Skeletal muscle tissue (tissue), 3 donors: ENCODE measurements at regions not wholly inside any gene's neighbourhood (a gene's known extent, or its start where the extent isn't known, plus 50 kb on each side); places are given as distances from the start of the nearest gene placed in this dataset.

Source experiments
- H3K27ac ChIP-seq: one replicate; pipeline ENCODE4 v1.7.0; 2013; ENCODE audit warnings: mild to moderate bottlenecking, low read depth, low read length, inconsistent platforms
- H3K27me3 ChIP-seq, 3 donors: one replicate each; pipeline ENCODE4 v1.7.0; 2013; ENCODE audit warnings: low read length in 3 of 3; ENCODE audit not compliant: control insufficient read depth in 3 of 3, insufficient read depth in 3 of 3
- H3K36me3 ChIP-seq, 3 donors: one replicate each; pipeline ENCODE4 v1.7.0; 2013; ENCODE audit warnings: low read length in 3 of 3; ENCODE audit not compliant: control insufficient read depth in 3 of 3, insufficient read depth in 3 of 3
- H3K4me1 ChIP-seq, 3 donors: one replicate each; pipeline ENCODE4 v1.7.0; 2013; ENCODE audit warnings: low read length in 3 of 3, mild to moderate bottlenecking in 3 of 3; ENCODE audit not compliant: control insufficient read depth in 3 of 3, insufficient read depth in 3 of 3
- H3K4me3 ChIP-seq, 3 donors: one replicate each; pipeline ENCODE4 v1.7.0; 2013; ENCODE audit warnings: low read length in 3 of 3
- H3K9ac ChIP-seq, 3 donors: one replicate each; pipeline ENCODE4 v1.7.0; 2013; ENCODE audit warnings: low read length in 3 of 3, mild to moderate bottlenecking in 3 of 3, moderate library complexity in 2 of 3, low read depth in 1 of 3
- H3K9me3 ChIP-seq, 3 donors: one replicate each; pipeline ENCODE4 v1.7.0; 2013; ENCODE audit warnings: low read length in 3 of 3; ENCODE audit not compliant: control insufficient read depth in 3 of 3
- donor health status: Osteomylitis.

DNA sequence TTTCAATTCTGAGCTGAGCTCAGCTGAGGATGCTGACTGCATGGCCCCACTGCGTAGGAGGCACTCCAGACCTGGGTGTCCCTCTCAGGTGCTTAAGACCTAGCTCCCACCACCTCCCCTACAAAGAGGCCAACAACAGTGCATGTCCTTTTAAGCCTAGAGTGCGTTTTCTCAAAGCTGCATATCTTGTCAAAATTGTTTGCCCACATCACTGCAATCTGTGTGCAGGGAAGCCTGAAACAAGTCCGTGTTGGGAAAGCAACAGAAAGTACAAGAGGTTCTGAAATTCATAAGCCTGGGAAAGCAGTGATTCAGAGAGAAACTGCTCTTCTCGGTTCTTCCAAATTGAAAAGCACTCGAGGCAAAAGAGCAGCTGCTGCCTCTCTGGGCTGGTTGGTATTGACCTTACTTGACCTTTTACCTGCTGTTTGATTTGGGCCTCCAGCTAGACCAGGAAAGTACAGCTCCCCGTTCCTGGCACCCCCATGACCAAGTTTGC lies 238.4 kb downstream of the NR2F1-AS1 start:
- no peaks in the 10 kb centered on the region for H3K36me3 ChIP-seq
- H3K27me3 ChIP-seq, result no peaks in the 10 kb centered on the region
- H3K4me1 ChIP-seq, result no peaks in the 10 kb centered on the region
- H3K27ac ChIP-seq, result no peak overlapping the region
- H3K9ac ChIP-seq, result no peak overlapping the region
- no peaks in the 10 kb centered on the region for H3K9me3 ChIP-seq
- no peak overlapping the region for H3K4me3 ChIP-seq

DNA sequence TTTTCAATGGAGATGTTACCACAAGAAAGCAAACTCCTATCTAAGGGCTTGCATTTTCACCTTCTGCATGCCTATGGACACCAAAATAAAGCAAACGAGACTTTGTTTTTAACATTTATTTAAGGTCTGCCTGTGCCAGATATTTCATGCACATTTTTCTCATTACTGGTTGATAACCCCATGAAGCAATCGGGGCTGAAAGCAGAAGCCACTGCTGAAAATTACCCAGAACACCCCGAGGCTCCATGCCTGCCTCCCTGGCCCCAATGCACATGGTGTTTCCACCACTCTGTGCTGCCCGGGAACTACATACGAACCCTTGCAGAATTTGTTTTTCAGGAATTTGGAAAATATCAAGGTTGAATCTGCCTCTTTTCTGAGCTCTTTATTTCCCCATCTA lies 240.1 kb downstream of the NR2F1-AS1 start:
- H3K9me3 ChIP-seq, result no peaks in the 10 kb centered on the region
- no peaks in the 10 kb centered on the region for H3K36me3 ChIP-seq
- no peaks in the 10 kb centered on the region for H3K27me3 ChIP-seq
- no peak overlapping the region for H3K9ac ChIP-seq
- H3K4me1 ChIP-seq, result no peaks in the 10 kb centered on the region
- no peak overlapping the region for H3K4me3 ChIP-seq
- no peak overlapping the region for H3K27ac ChIP-seq

DNA sequence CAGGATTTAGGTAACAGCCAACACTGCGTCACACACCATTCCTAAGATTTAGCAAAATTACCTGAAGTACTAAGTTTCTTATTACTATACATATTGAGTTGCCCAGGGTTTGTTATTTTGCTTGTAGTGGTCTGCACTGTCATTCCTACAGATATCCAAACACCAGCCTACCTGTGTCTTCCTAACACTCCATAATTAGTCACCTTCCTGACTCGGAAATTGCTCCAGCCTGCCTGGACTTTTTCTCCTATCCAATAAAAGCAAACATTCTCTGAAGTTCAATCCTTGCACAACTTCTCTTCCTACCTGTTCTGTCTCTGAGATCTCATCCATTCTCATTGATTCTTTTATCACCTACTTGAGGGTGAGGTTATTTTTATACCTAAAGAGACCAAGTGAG lies 243.9 kb downstream of the NR2F1-AS1 start:
- Histone ChIP-seq H3K27me3 (no peaks in the 10 kb centered on the region), H3K9me3 (no peaks in the 10 kb centered on the region), H3K4me1 (no peaks in the 10 kb centered on the region)

DNA sequence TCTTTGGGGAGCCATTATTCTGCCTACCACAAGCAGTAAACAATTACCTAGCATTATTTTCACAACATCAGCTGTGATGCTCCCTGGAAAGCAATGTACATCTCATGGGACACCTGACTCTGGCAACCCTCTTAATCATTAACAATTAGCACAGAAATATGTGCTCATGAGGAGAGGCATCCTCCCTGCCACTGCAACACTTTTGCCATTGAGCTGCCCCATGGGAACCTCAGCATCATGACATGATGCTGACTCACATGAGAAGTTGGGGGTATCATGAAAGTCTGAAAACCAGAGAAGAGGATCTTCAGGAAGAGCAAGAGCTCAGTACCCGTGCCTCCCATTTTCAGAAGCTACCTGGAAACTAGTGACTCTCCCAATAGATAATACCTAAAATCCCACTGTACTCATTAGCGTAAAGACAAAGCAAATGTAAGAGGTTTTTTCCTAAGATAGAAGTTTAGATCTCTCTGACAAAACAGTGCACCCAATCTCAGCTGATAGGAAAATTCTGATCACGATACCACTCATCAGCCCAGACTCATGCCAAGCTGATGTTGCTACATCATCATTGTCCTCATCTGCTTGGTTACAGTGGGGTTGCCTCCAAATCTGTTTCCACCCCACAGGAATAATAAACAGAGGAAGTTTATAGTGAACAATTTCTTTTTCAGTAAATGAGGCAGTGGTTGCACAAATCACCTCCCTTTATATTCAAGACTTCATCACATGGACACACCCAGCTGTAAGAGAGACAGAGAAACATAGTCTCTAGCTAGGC lies 244.5 kb downstream of the NR2F1-AS1 start:
- H3K27ac ChIP-seq, result no peak overlapping the region

More for the DNA sequence above, 243.9 kb downstream of the NR2F1-AS1 start:
- Histone ChIP-seq H3K36me3 (no peaks in the 10 kb centered on the region), H3K27ac (no peak overlapping the region), H3K9ac (no peak overlapping the region), H3K4me3 (no peak overlapping the region)

DNA sequence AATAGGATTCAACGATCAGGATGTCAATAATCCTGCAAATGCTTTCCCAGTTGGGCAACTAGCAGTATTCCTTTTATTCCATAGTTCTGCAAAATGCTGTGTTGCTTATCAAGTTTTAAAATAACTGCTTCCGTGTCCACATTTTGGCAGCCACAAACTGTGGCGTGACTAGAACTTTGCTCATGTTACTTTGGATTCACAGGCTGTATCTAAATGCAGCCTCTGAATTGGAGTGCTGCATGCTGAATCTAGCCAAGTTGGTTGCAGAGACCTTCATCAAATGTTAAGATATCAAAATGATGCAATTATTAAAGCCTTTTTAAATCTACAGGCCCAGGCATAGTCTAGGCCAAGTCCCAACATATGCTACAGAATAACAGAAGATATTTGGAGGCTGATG lies 249.2 kb downstream of the NR2F1-AS1 start:
- peak overlapping the region in 1 of 3 donors; percentile 57 for H3K9ac ChIP-seq
- H3K9me3 ChIP-seq, result no peaks in the 10 kb centered on the region
- H3K27me3 ChIP-seq, result no peaks in the 10 kb centered on the region
- H3K4me3 ChIP-seq, result no peak overlapping the region
- no peak overlapping the region for H3K27ac ChIP-seq
- H3K36me3 ChIP-seq, result no peaks in the 10 kb centered on the region
- no peaks in the 10 kb centered on the region for H3K4me1 ChIP-seq

More for the DNA sequence above, 244.5 kb downstream of the NR2F1-AS1 start:
- Histone ChIP-seq H3K4me1 (no peaks in the 10 kb centered on the region), H3K4me3 (no peak overlapping the region), H3K36me3 (no peaks in the 10 kb centered on the region), H3K9me3 (no peaks in the 10 kb centered on the region), H3K9ac (no peak overlapping the region), H3K27me3 (no peaks in the 10 kb centered on the region)

DNA sequence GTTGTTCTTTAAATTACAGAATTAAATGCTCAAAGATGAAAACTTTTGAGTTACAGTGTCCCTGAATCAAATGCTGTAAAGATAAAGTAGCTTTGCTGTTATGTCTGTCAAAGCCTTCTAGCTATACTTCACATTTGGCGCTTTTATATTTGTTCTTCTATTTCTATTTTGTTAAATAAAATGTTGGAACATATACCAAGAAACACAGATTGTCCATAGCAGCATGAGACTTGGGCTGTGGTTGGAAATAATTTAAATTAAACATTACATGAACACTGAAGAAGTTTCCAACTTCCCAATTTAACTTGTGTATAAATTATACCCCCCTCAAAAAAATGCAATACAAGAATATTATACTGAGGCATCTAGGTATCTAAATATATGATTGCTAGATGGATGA lies 249.8 kb downstream of the NR2F1-AS1 start:
- Histone ChIP-seq H3K27ac (no peak overlapping the region), H3K9ac (no peak overlapping the region), H3K4me3 (no peak overlapping the region), H3K9me3 (no peaks in the 10 kb centered on the region), H3K4me1 (no peaks in the 10 kb centered on the region), H3K36me3 (no peaks in the 10 kb centered on the region), H3K27me3 (no peaks in the 10 kb centered on the region)

DNA sequence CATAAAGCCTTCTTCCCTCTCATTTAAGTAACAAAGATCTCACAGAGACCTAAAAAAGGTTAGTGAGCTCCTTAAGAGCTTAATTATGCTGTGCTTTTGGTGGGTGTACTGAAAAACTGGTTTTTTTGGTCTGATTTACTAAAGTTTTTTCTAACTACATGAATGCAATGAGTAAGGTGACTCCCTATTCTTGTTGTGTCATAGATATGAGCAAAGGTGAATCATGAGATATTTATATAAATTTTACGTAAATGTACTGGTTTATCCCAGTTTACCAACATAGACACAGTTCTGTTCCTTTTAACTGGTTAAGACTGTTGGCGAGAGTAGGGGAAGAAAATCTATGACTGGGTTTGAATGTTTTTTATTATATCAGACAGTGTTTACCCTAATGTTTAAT lies 250.5 kb downstream of the NR2F1-AS1 start:
- Histone ChIP-seq H3K27ac (no peak overlapping the region), H3K9me3 (no peaks in the 10 kb centered on the region)

DNA sequence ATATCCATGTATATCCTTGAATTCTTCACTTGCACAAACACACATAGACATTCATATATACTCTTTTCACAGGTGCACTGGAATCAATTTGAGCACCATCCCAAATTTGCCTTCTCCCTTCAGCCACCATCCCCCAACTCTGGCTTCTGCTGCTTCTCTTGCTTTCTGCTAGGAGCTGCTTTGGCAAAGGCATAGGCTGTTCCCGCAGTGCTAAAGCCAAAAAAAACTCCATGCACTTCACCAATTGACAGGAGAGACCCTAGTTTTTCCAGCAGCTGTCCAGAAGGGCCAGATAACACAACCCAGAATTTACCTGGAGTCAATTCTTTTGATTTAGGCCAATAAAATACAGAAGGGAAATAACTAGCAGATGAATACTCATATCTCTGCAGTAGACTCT lies 251.3 kb downstream of the NR2F1-AS1 start:
- no peaks in the 10 kb centered on the region for H3K9me3 ChIP-seq
- H3K27ac ChIP-seq, result no peak overlapping the region
- H3K9ac ChIP-seq, result no peak overlapping the region
- H3K4me1 ChIP-seq, result no peaks in the 10 kb centered on the region
- no peaks in the 10 kb centered on the region for H3K36me3 ChIP-seq
- H3K4me3 ChIP-seq, result no peak overlapping the region
- H3K27me3 ChIP-seq, result no peaks in the 10 kb centered on the region

More for the DNA sequence above, 250.5 kb downstream of the NR2F1-AS1 start:
- H3K27me3 ChIP-seq, result no peaks in the 10 kb centered on the region
- no peaks in the 10 kb centered on the region for H3K4me1 ChIP-seq
- H3K4me3 ChIP-seq, result no peak overlapping the region
- H3K9ac ChIP-seq, result no peak overlapping the region
- no peaks in the 10 kb centered on the region for H3K36me3 ChIP-seq

DNA sequence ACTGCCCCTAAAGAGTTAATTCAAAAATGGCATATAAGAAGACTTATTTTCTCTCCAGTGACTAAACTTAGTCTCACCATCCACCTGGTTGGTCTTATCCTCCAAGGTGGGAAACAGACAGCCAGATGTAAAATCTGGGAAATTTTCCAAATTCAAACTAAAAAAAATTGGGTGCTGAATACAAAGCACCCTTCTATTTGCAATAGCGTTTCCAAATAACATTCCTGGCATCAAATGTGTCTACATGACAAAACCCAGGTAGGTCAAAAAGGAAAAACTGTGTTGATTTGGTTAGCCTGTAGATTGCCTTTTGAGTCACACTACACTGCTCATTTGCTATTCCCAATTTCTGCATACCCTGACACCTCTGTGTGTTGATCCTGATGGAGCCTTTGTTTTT lies 252.2 kb downstream of the NR2F1-AS1 start:
- Histone ChIP-seq H3K9me3 (no peaks in the 10 kb centered on the region), H3K27me3 (no peaks in the 10 kb centered on the region), H3K9ac (no peak overlapping the region)

DNA sequence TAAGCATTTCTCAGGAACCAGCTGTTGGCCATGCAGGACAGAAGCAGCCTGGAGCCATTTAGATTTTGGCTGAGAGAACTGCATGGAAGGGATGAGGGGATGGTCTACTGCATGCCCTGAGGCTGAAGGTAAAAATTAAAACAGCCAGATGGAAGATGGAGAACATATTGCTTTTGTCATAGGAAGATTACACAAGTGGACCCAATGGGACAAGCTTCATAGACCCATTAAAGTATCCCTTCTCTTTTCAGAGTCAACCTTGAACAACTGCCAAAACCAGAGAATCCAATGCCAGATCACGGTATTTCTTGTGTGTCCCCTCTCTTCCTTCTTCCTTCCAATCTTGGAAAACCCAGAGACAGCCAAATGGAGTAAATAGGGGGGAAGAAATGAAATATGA lies 253.4 kb downstream of the NR2F1-AS1 start:
- H3K27me3 ChIP-seq, result no peaks in the 10 kb centered on the region
- H3K4me3 ChIP-seq, result no peak overlapping the region
- no peaks in the 10 kb centered on the region for H3K9me3 ChIP-seq
- H3K36me3 ChIP-seq, result no peaks in the 10 kb centered on the region
- no peaks in the 10 kb centered on the region for H3K4me1 ChIP-seq
- H3K27ac ChIP-seq, result no peak overlapping the region
- H3K9ac ChIP-seq, result no peak overlapping the region

More for the DNA sequence above, 252.2 kb downstream of the NR2F1-AS1 start:
- no peak overlapping the region for H3K4me3 ChIP-seq
- H3K4me1 ChIP-seq, result no peaks in the 10 kb centered on the region
- H3K27ac ChIP-seq, result no peak overlapping the region
- no peaks in the 10 kb centered on the region for H3K36me3 ChIP-seq
